Adrenal gland (tissue), 9 donors: ENCODE measurements at regions not wholly inside any gene's neighbourhood (a gene's known extent, or its start where the extent isn't known, plus 50 kb on each side); places are given as distances from the start of the nearest gene placed in this dataset.

Source experiments
- DNase-seq, 7 donors: peaks; one replicate each; pipeline ENCODE4 v3.0.0-alpha.2; 2019 to 2020
- H3K27ac ChIP-seq, 5 donors: fragments of 200-600 bp; sonication (generic) in 4 of 5; 1 replicate in 3 of 5; 2 replicates in 2 of 5; pipeline versions ENCODE4 v1.5.1 to v1.8.0; 2016 to 2020; ENCODE audit warnings: mild to moderate bottlenecking in 1 of 5
- H3K27me3 ChIP-seq: fragments of 200-600 bp; 2 replicates; pipeline ENCODE4 v1.8.0; 2021
- H3K36me3 ChIP-seq, 2 donors: fragments of 200-600 bp; replicated peaks in 1 of 2; 1 replicate in 1 of 2; 2 replicates in 1 of 2; pipeline versions ENCODE4 v1.5.1 to v1.8.0; 2018 to 2022
- H3K4me1 ChIP-seq, 2 donors: fragments of 200-600 bp; replicated peaks in 1 of 2; 1 replicate in 1 of 2; 2 replicates in 1 of 2; pipeline versions ENCODE4 v1.5.1 to v1.8.0; 2018 to 2021
- H3K4me3 ChIP-seq, 4 donors: fragments of 200-600 bp; sonication (generic) in 3 of 4; one replicate each; pipeline ENCODE4 v1.5.1; 2016 to 2018
- H3K9me3 ChIP-seq, 3 donors: fragments of 200-600 bp; sonication (generic) in 1 of 3; replicated peaks in 1 of 3; 1 replicate in 2 of 3; 2 replicates in 1 of 3; pipeline versions ENCODE4 v1.5.1 to v1.8.0; 2016 to 2021
- POLR2A ChIP-seq, 2 donors: fragments of 450-650 bp; IDR thresholded peaks; one replicate each; pipeline ENCODE4 v1.6.1; 2017; ENCODE audit warnings: antibody characterized with exemption in 2 of 2, mild to moderate bottlenecking in 2 of 2, moderate library complexity in 1 of 2
- WGBS, 4 donors: extraction: QIAGEN DNeasy Blood & Tissue Kit in 2 of 4; methylation state at CpG; one replicate each; pipeline versions ENCODE4 v1.1.5 to v1.1.7; 2013 to 2017; 5-methylcytosine and 5-hydroxymethylcytosine counted together
- intact Hi-C, 2 donors: fragments of 100-400 bp; cut with DNase I; formaldehyde crosslinking; loops; one replicate each; pipeline versions ENCODE4 v1.14.1 to v1.15.0; 2022 to 2023
- TF ChIP-seq, protein P1 (sequence below), 6 experiments: fragments of 450-650 bp in 4 of 6; fragments of 200-600 bp in 2 of 6; sonication (generic) in 1 of 6; IDR thresholded peaks; 1 replicate in 5 of 6; 2 replicates in 1 of 6; pipeline versions ENCODE4 v1.5.1 to v1.8.0; 2016 to 2021; ENCODE audit warnings: antibody characterized with exemption in 6 of 6, mild to moderate bottlenecking in 2 of 6, moderate library complexity in 1 of 6
- donor health status: healthy with polysubstance abuse.
- donor health status: Bipolar disorder and iron deficiency.
- donor health status: DM: yes; HTN: yes; CAD: no.
- donor health status: DM: no; HTN: no; CAD: no.
- donor health status: DM: no; HTN: no; CAD: no.

DNA sequence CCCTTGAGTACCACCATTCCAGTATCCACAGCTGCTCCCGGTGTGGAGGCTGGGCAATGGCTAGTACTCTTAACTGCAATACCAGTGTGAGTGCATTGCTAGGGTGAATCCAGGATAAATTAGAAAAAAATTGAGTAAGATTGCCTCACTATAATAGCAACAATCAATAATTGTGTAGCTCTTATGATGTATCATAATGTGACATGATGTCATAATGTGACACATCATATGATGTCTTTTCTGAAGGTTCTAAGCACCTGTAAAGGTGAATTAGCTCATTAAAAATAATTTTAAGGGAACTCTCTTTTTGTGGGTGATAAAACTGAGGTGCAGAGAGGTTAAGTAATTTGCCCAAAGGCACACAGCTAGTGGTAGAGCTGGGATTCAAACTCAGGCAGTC lies 424.4 kb downstream of the HLX start:
- H3K27me3 ChIP-seq = no peaks in the 10 kb centered on the region
- H3K4me1 ChIP-seq = no peaks in the 10 kb centered on the region
- no peaks in the 10 kb centered on the region for H3K9me3 ChIP-seq
- H3K36me3 ChIP-seq = no peaks in the 10 kb centered on the region
- no peak overlapping the region for H3K4me3 ChIP-seq
- no peak for DNase-seq
- no peak overlapping the region for H3K27ac ChIP-seq
- TF ChIP-seq, protein P1, sequence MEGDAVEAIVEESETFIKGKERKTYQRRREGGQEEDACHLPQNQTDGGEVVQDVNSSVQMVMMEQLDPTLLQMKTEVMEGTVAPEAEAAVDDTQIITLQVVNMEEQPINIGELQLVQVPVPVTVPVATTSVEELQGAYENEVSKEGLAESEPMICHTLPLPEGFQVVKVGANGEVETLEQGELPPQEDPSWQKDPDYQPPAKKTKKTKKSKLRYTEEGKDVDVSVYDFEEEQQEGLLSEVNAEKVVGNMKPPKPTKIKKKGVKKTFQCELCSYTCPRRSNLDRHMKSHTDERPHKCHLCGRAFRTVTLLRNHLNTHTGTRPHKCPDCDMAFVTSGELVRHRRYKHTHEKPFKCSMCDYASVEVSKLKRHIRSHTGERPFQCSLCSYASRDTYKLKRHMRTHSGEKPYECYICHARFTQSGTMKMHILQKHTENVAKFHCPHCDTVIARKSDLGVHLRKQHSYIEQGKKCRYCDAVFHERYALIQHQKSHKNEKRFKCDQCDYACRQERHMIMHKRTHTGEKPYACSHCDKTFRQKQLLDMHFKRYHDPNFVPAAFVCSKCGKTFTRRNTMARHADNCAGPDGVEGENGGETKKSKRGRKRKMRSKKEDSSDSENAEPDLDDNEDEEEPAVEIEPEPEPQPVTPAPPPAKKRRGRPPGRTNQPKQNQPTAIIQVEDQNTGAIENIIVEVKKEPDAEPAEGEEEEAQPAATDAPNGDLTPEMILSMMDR (IDR thresholded peaks at IDR 0.05) = no peak
- TF ChIP-seq POLR2A (IDR thresholded peaks at IDR 0.05) = no peak
- intact Hi-C loops = no loop called here
- WGBS, 4 donors = 83 to 94% (median 86%) methylated on average over 1 of the region's 1 CpG

DNA sequence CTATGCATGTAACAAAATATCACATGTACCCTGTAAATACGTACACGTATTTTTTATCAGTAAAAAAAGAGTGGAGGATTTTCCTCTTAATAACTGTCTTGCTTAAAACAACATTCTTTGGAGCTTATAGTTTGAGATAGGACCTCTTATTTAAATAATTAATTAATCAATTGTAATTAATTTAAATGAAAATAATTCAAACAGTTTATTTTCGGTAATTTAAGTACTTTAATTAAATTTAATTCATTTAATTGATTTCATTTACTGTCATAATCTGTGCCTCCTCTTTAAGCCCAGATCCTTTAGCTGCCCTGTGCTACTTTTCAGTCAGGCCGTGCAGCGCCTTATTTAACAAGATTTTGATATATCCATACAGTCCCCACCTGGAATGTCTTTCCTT lies 427.0 kb downstream of the HLX start:
- no peaks in the 10 kb centered on the region for H3K36me3 ChIP-seq
- no peak for TF ChIP-seq POLR2A (IDR thresholded peaks at IDR 0.05)
- intact Hi-C loops = no loop called here
- no peaks in the 10 kb centered on the region for H3K4me1 ChIP-seq
- DNase-seq = no peak
- H3K9me3 ChIP-seq = no peaks in the 10 kb centered on the region
- no peak overlapping the region for H3K4me3 ChIP-seq
- no peak overlapping the region for H3K27ac ChIP-seq
- H3K27me3 ChIP-seq = no peaks in the 10 kb centered on the region
- 82 to 87% (median 83%) methylated on average over 5 of the region's 5 CpGs for WGBS, 4 donors

DNA sequence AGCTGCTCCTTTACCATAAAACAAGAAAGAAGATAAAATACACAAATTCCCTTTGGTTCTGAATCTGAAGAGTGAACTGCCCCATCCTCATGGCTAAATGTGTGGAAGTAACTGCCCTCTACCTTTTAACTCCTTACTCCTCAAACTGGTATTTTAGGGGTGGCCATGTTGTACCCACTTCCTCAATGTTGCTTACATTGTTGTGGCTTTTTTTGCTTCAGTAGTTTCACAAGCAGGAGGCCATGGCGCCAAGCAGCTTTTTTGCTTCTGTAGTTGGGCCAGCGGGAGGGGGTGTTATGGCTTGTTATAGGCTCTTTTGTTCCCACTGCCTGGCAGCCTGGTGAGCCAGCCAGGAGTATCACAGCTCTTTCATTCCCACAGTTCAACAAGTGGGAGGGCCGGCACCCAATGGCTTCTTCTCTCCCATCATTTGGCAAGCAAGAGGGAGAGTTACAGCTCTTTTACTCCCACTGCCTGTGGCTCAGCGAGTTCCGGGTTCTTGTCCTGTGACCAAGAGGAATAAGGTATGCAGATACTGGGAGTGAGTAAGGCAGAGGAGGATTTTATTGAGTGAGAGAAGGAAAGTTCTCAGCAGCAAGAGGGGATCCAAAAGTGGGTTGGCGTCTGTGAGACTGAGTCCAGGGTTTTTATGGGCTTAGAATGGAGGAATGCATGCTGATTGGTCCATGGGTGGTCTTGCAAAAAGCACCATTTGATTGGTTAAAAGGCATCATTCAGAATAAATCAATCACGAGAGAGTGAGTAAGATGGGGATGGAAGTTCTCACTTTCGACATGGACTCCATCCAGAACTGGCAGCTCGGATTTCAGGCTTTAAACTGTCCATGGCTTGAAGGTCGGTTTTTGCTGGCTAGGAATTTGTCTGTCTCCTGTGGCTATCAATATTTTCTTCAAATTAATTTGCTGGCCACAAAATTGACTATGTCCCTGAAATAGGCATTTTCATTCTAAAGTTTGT lies 429.6 kb downstream of the HLX start:
- Histone ChIP-seq H3K4me1 (no peaks in the 10 kb centered on the region), H3K9me3 (no peaks in the 10 kb centered on the region), H3K27ac (no peak overlapping the region), H3K27me3 (no peaks in the 10 kb centered on the region), H3K4me3 (no peak overlapping the region), H3K36me3 (no peaks in the 10 kb centered on the region)
- TF ChIP-seq, protein P1 (IDR thresholded peaks at IDR 0.05) = no peak
- no peak for TF ChIP-seq POLR2A (IDR thresholded peaks at IDR 0.05)
- intact Hi-C loops = no loop called here
- no peak for DNase-seq
- WGBS, 4 donors = 80 to 82% (median 81%) methylated on average over 10 of the region's 10 CpGs

DNA sequence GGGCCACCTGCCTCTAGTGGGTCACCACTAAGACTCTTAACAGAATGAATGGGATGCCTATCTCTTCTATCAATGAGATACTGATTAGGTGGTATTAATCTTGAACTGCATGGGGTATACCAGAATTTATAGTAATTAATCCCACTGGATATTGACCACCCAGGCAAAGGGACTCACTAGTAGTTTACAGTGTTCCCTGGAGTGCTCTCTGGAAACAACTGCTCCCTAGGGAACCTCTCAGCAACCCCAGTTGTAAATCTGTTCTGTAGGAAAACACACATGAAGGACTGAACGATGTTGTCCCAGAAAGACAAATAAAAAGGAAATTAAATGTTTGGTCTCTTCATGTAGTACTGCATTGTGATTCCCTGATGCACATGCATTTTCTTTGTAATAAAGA lies 430.5 kb downstream of the HLX start:
- Histone ChIP-seq H3K4me1 (no peaks in the 10 kb centered on the region), H3K36me3 (no peaks in the 10 kb centered on the region), H3K27me3 (no peaks in the 10 kb centered on the region), H3K4me3 (no peak overlapping the region), H3K9me3 (no peaks in the 10 kb centered on the region), H3K27ac (no peak overlapping the region)
- TF ChIP-seq, protein P1 (IDR thresholded peaks at IDR 0.05) = no peak
- no peak for TF ChIP-seq POLR2A (IDR thresholded peaks at IDR 0.05)
- intact Hi-C loops = no loop called here
- DNase-seq = no peak
- WGBS, 4 donors = 26 to 32% (median 31%) methylated on average over 1 of the region's 1 CpG

DNA sequence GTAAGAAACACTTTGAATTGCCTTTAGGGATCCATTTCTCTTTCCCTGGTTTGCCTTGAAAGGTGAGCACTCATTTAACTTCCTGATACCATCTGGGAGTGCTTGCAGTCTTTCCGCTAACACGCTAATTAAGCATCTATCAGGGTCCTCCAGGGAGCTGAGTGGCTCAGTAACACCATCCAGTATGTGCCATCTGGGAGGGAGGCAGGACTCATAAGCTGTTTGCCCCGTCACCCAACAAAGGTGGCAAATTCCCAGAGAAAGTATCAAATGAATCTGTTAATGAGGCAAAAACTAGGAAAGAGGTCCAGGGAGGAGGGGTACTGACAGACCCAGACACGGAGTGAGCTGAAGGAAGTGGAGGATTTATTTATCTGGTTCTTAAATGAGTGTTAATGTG lies 430.9 kb downstream of the HLX start:
- H3K27me3 ChIP-seq = no peaks in the 10 kb centered on the region
- DNase-seq = no peak
- WGBS, 4 donors = 43 to 65% (median 53%) methylated on average over 4 of the region's 4 CpGs
- no peaks in the 10 kb centered on the region for H3K4me1 ChIP-seq
- H3K36me3 ChIP-seq = no peaks in the 10 kb centered on the region
- intact Hi-C loops = no loop called here
- H3K4me3 ChIP-seq = no peak overlapping the region
- TF ChIP-seq POLR2A (IDR thresholded peaks at IDR 0.05) = no peak
- TF ChIP-seq, protein P1 (IDR thresholded peaks at IDR 0.05) = no peak
- H3K9me3 ChIP-seq = no peaks in the 10 kb centered on the region
- H3K27ac ChIP-seq = no peak overlapping the region
